Cardiac muscle cell (in vitro differentiated cells and primary cell): ENCODE measurements at regions not wholly inside any gene's neighbourhood (a gene's known extent, or its start where the extent isn't known, plus 50 kb on each side); places are given as distances from the start of the nearest gene placed in this dataset.

Experiments used
- DNase-seq, 2 donors: peaks; one replicate each; pipeline versions ENCODE4 v3.0.0 to v3.0.0-alpha.2; 2010 to 2017; ENCODE audit warnings: low read depth in 1 of 2, low spot score in 1 of 2
- H3K27ac ChIP-seq: fragments of 200-600 bp; sonication (generic); 2 replicates; pipeline ENCODE4 v1.5.1; 2016
- H3K27me3 ChIP-seq: fragments of 200-600 bp; sonication (generic); 2 replicates; pipeline ENCODE4 v1.6.0; 2016; ENCODE audit warnings: control low read depth
- H3K36me3 ChIP-seq: fragments of 200-600 bp; sonication (generic); 2 replicates; pipeline ENCODE4 v1.5.1; 2016; ENCODE audit warnings: control low read depth
- H3K4me1 ChIP-seq: fragments of 200-600 bp; sonication (generic); 2 replicates; pipeline ENCODE4 v1.8.1; 2017; ENCODE audit warnings: low read depth, mild to moderate bottlenecking, mixed run types
- H3K4me3 ChIP-seq: fragments of 200-600 bp; sonication (generic); 2 replicates; pipeline ENCODE4 v1.5.1; 2016; ENCODE audit warnings: mild to moderate bottlenecking
- H3K9me3 ChIP-seq: fragments of 200-600 bp; sonication (generic); 2 replicates; pipeline ENCODE4 v1.5.1; 2017; ENCODE audit warnings: low read depth, mild to moderate bottlenecking, control low read depth
- TF ChIP-seq, protein P1 (sequence below): IDR thresholded peaks from 2 replicates; pipeline ENCODE4 v1.5.1; 2012; ENCODE audit warnings: low read depth, mild to moderate bottlenecking, low read length

DNA sequence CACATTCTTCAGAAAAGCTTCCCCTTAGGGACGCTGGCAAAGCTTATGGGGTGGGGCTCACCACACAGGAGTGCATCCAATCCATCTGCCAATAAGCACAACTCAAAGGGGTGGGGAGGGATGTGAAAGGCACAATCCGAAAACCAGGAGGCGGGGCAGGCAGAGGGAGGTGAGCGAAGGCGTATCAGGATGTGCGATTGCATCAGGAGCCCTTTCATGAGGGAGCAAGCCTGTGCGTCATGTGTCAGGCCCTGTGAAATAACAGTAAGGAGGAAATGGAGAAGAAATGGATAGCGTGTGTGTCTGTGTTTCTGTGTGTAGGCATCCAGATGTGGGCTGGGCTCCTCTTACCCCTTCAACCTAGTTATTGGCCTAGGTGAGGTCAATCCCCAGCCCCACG, 382.4 kb upstream of the CDH4 start:
- no peak overlapping the region for H3K27ac ChIP-seq
- no peak overlapping the region for H3K4me3 ChIP-seq
- TF ChIP-seq, protein P1, sequence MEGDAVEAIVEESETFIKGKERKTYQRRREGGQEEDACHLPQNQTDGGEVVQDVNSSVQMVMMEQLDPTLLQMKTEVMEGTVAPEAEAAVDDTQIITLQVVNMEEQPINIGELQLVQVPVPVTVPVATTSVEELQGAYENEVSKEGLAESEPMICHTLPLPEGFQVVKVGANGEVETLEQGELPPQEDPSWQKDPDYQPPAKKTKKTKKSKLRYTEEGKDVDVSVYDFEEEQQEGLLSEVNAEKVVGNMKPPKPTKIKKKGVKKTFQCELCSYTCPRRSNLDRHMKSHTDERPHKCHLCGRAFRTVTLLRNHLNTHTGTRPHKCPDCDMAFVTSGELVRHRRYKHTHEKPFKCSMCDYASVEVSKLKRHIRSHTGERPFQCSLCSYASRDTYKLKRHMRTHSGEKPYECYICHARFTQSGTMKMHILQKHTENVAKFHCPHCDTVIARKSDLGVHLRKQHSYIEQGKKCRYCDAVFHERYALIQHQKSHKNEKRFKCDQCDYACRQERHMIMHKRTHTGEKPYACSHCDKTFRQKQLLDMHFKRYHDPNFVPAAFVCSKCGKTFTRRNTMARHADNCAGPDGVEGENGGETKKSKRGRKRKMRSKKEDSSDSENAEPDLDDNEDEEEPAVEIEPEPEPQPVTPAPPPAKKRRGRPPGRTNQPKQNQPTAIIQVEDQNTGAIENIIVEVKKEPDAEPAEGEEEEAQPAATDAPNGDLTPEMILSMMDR = no peak

DNA sequence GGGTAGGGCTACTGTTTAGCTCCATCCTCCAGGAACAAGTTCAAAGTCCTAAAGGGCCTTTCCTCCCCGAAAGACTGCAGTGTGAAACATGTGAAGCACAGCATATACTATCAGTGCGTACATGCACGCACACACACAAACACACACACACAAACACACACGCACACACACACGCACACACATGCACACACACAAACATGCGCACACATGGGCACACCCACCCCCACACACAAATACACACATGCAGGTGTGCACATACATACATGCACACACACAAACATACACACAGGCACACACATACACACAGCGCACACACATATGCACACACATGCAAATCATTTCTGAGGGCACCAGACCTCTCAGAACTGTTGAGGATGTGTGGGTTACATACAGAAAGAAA, 382.0 kb upstream of the CDH4 start:
- no peaks in the 10 kb centered on the region for H3K9me3 ChIP-seq
- H3K36me3 ChIP-seq = no peaks in the 10 kb centered on the region
- H3K27ac ChIP-seq = no peak overlapping the region
- TF ChIP-seq, protein P1 = no peak
- H3K4me3 ChIP-seq = no peak overlapping the region
- DNase-seq = no peak
- H3K27me3 ChIP-seq = no peaks in the 10 kb centered on the region
- H3K4me1 ChIP-seq = no peaks in the 10 kb centered on the region

More for the DNA sequence above, 382.4 kb upstream of the CDH4 start:
- no peak for DNase-seq
- Histone ChIP-seq H3K27me3 (no peaks in the 10 kb centered on the region), H3K36me3 (no peaks in the 10 kb centered on the region), H3K9me3 (no peaks in the 10 kb centered on the region), H3K4me1 (no peaks in the 10 kb centered on the region)

DNA sequence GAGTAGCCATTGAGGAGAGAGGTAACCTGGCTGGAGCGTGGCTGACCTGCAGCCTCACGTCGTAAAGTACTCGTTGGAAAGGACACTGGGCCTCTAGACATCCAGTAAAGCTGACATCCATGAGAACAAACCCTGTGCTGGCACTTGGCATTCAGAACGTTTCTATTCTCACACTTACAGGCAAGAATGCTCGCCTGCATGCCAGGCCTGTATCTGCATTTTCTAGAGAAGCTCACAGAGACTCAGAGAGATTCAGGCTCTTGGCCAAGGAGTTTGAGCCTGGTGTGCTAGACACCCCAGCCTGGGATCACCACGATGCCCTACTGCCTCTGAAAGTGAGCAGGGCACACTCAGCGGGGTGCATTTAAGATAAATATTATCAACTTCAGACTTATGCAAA, 379.8 kb upstream of the CDH4 start:
- Histone ChIP-seq H3K36me3 (no peaks in the 10 kb centered on the region), H3K27me3 (no peaks in the 10 kb centered on the region), H3K4me3 (no peak overlapping the region), H3K4me1 (no peaks in the 10 kb centered on the region), H3K9me3 (no peaks in the 10 kb centered on the region), H3K27ac (no peak overlapping the region)
- no peak for DNase-seq
- TF ChIP-seq, protein P1 = no peak

DNA sequence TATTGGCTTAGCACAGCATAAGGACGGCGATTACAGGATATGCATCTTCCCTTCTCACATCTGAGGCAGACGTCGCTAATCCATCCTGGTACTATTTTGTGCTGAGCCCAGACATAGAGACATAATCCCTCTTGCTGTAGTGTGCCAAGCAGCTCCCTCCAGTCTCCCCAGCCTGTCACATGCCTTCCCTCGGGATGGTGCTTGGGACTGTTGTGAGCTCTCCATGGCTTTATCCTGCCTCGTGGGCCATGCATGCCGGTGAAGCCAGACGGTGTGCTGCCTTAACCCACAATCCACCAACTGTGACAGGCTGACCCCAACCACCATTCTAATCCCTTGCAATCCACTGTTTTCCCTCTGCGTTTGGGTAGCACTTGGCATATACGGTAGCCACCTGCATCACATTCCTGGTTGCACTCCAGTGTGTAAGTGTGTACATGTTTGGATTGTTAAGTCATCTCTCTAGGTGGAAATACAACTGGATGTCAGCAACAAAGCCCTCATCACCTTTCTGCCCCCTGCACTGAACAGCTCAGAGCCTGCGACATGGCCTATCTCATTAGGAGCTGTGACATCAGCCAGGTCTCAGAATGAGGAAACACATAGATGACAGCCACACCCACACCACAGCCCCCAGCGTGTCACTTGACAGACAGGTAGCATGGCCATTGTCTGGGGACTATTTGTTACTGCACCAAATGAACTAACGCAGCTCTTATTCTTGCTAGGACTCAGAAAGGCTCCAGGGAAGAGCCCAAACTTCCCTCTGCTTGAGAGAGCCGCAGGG, 374.8 kb upstream of the CDH4 start:
- H3K36me3 ChIP-seq = no peaks in the 10 kb centered on the region
- TF ChIP-seq, protein P1 = no peak
- no peaks in the 10 kb centered on the region for H3K9me3 ChIP-seq
- H3K27me3 ChIP-seq = no peaks in the 10 kb centered on the region
- no peak overlapping the region for H3K27ac ChIP-seq
- H3K4me3 ChIP-seq = no peak overlapping the region
- no peaks in the 10 kb centered on the region for H3K4me1 ChIP-seq
- DNase-seq = no peak

DNA sequence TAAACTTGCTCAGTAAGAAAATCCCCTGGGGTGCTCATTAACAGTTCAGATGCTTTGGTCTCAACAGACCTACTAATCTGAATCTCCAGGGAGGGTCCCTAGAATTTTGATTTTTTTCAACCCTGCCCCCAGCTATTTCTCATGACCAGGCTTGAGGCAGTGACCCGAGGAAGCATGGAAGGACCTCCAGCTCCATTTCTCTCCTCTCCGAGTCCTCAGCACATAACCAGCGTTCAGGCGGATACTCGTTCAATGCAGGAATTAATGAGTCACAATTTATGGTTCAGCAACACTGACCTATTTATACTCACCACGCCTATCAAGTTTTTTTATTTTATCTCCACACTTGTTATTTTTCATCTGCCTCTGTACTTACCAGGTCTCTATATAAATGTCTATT, 369.2 kb upstream of the CDH4 start:
- Histone ChIP-seq H3K36me3 (no peaks in the 10 kb centered on the region), H3K4me1 (no peaks in the 10 kb centered on the region), H3K4me3 (no peak overlapping the region), H3K27me3 (no peaks in the 10 kb centered on the region), H3K9me3 (no peaks in the 10 kb centered on the region), H3K27ac (no peak overlapping the region)
- TF ChIP-seq, protein P1 = no peak
- DNase-seq = no peak
